ENCODE measurements at regions not wholly inside any gene's neighbourhood (a gene's known extent, or its start where the extent isn't known, plus 50 kb on each side); places are given as distances from the start of the nearest gene placed in this dataset.

- no peaks in the 10 kb centered on the region for H3F3A ChIP-seq (ENCODE audit: control insufficient read depth, insufficient read depth)
- peaks cover 13% of the 10 kb centered on the region for H3K4me1 ChIP-seq (ENCODE audit: control insufficient read depth, low read length)
- H3K4me2 ChIP-seq (ENCODE audit: low read length): peak overlapping the region; percentile 43
- H3K9me3 ChIP-seq (ENCODE audit: control insufficient read depth, insufficient read depth, low read length): no peaks in the 10 kb centered on the region
- H4K20me1 ChIP-seq (ENCODE audit: control insufficient read depth, insufficient read depth, low read depth, low read length): no peaks in the 10 kb centered on the region
- no peak overlapping the region for H3K27ac ChIP-seq (ENCODE audit: low read depth, low read length)
- H3K27me3 ChIP-seq (ENCODE audit: control insufficient read depth, low read length): peaks cover 13% of the 10 kb centered on the region
- TF ChIP-seq CTCF (IDR thresholded peaks at IDR 0.05; ENCODE audit: low read depth, low read length, poor library complexity, severe bottlenecking): peak; percentile 87
- TF ChIP-seq EZH2phosphoT487 (IDR thresholded peaks at IDR 0.05; ENCODE audit: borderline replicate concordance, low read length): no peak
- H3K4me3 ChIP-seq (ENCODE audit: low read length): 0 out of 2 replicates have a peak overlapping the region, but pooled peaks have one; percentile 19
- no peaks in the 10 kb centered on the region for H3K36me3 ChIP-seq (ENCODE audit: control insufficient read depth, low read length)
- H3K9me2 ChIP-seq (replicated peaks; ENCODE audit: control insufficient read depth, low read length): no peaks in the 10 kb centered on the region
- H3K79me2 ChIP-seq (ENCODE audit: control insufficient read depth, low read length): no peaks in the 10 kb centered on the region
Observed at GRCh38 chr5:36739751-36740221, 133.4 kb downstream of the SLC1A3 start.

DNA sequence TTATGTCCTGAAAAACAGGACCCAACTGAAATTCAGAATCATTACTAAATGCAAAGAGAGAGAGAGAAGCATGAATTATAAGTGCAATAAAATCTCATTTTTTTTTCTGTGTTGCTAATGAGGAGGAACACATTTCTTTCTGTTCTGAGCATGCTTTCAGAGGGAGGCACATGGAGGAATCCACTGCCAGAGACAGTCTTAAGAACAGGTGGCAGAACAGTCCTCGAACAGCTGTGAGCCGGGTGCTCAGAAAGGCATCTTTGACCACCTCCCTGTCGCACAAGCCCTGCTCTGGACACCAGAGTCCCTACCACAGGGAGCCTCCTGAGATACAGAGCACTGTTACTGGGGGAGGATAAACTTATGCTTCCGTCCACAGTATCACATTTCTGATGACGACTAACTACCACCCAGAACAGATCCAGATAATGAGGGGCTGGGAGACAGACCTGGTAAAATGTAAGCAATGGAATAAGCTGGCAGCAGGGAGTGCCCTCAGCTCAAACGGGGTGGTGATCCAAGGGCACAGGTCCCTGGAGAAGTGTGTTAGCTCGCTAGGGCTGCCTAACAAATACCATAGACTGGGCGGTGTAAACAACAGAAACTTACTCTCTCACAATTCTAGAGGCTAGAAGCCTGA is 134.0 kb downstream of the SLC1A3 start:
- TF ChIP-seq CTCF (IDR thresholded peaks at IDR 0.05; ENCODE audit: low read depth, low read length, poor library complexity, severe bottlenecking) (no peak), EZH2phosphoT487 (IDR thresholded peaks at IDR 0.05; ENCODE audit: borderline replicate concordance, low read length) (no peak)
- no peaks in the 10 kb centered on the region for H3K9me3 ChIP-seq (ENCODE audit: control insufficient read depth, insufficient read depth, low read length)
- H3K79me2 ChIP-seq (ENCODE audit: control insufficient read depth, low read length): no peaks in the 10 kb centered on the region
- peaks cover 19% of the 10 kb centered on the region for H3K27me3 ChIP-seq (ENCODE audit: control insufficient read depth, low read length)
- no peak overlapping the region for H3K4me3 ChIP-seq (ENCODE audit: low read length)
- no peak overlapping the region for H3K27ac ChIP-seq (ENCODE audit: low read depth, low read length)
- H3F3A ChIP-seq (ENCODE audit: control insufficient read depth, insufficient read depth): no peaks in the 10 kb centered on the region
- peak overlapping the region; percentile 43; the same call in 1 of the 2 replicates for H3K4me2 ChIP-seq (ENCODE audit: low read length)
- H3K9me2 ChIP-seq (replicated peaks; ENCODE audit: control insufficient read depth, low read length): no peaks in the 10 kb centered on the region
- no peaks in the 10 kb centered on the region for H3K36me3 ChIP-seq (ENCODE audit: control insufficient read depth, low read length)
- H4K20me1 ChIP-seq (ENCODE audit: control insufficient read depth, insufficient read depth, low read depth, low read length): no peaks in the 10 kb centered on the region
- peaks cover 19% of the 10 kb centered on the region for H3K4me1 ChIP-seq (ENCODE audit: control insufficient read depth, low read length)

GRCh38 chr5:36741128-36741527 is 134.7 kb downstream of the SLC1A3 start:
- Histone ChIP-seq H3K4me1 (ENCODE audit: control insufficient read depth, low read length) (peaks cover 24% of the 10 kb centered on the region), H3K79me2 (ENCODE audit: control insufficient read depth, low read length) (no peaks in the 10 kb centered on the region), H3K4me2 (ENCODE audit: low read length) (no peak overlapping the region), H3K27ac (ENCODE audit: low read depth, low read length) (no peak overlapping the region), H3K9me3 (ENCODE audit: control insufficient read depth, insufficient read depth, low read length) (no peaks in the 10 kb centered on the region), H3K4me3 (ENCODE audit: low read length) (no peak overlapping the region), H3K27me3 (ENCODE audit: control insufficient read depth, low read length) (peaks cover 25% of the 10 kb centered on the region), H3K9me2 (replicated peaks; ENCODE audit: control insufficient read depth, low read length) (no peaks in the 10 kb centered on the region), H3K36me3 (ENCODE audit: control insufficient read depth, low read length) (no peaks in the 10 kb centered on the region), H3F3A (ENCODE audit: control insufficient read depth, insufficient read depth) (no peaks in the 10 kb centered on the region), H4K20me1 (ENCODE audit: control insufficient read depth, insufficient read depth, low read depth, low read length) (no peaks in the 10 kb centered on the region)
- TF ChIP-seq EZH2phosphoT487 (IDR thresholded peaks at IDR 0.05; ENCODE audit: borderline replicate concordance, low read length): no peak
- TF ChIP-seq CTCF (IDR thresholded peaks at IDR 0.05; ENCODE audit: low read depth, low read length, poor library complexity, severe bottlenecking): no peak
